ENCODE measurements at regions not wholly inside any gene's neighbourhood (a gene's known extent, or its start where the extent isn't known, plus 50 kb on each side); places are given as distances from the start of the nearest gene placed in this dataset.
A peak's percentile ranks its signal among the peaks of the same experiment; 100 is the strongest.

GRCh38 chr9:7976167-7976755, 176.7 kb upstream of the DMAC1 start:
- peak overlapping the region; percentile 51 for H3K4me3 Mint-ChIP-seq
- Histone ChIP-seq H3K27me3 (ENCODE audit: control insufficient read depth, insufficient read depth, low read length) (no peaks in the 10 kb centered on the region), H3K4me1 (ENCODE audit: control insufficient read depth, insufficient read depth, low read length) (peaks cover 41% of the 10 kb centered on the region), H3K9me3 (ENCODE audit: control insufficient read depth, insufficient read depth, low read length) (no peaks in the 10 kb centered on the region), H3K4me3 (ENCODE audit: low read length) (no peak overlapping the region), H3K27ac (ENCODE audit: low read length) (peak overlapping the region; percentile 80), H3K36me3 (ENCODE audit: control insufficient read depth, insufficient read depth, low read length) (no peaks in the 10 kb centered on the region)
- H3K27ac Mint-ChIP-seq = peak overlapping the region; percentile 80 to 81
- ATAC-seq = peak; percentile 90 to 98 (median 95)
- no peaks in the 10 kb centered on the region for H3K36me3 Mint-ChIP-seq
- no peaks in the 10 kb centered on the region for H3K9me3 Mint-ChIP-seq
- WGBS (ENCODE audit: insufficient coverage) = 0% methylated on average over 1 of the region's 4 CpGs
- no peak for TF ChIP-seq CTCF (IDR thresholded peaks at IDR 0.05)
- DNase-seq = peak; percentile 44 to 91
- peaks cover 58 to 66% of the 10 kb centered on the region in 2 donors for H3K4me1 Mint-ChIP-seq
- H3K27me3 Mint-ChIP-seq (ENCODE audit: low read depth in 2 of 2) = peaks cover 6 to 7% of the 10 kb centered on the region in 2 donors
- intact Hi-C loops (cut with micrococcal nuclease) = loop anchor here (1.0 to 5.0 kb wide), 5 partner anchors 86 to 854 kb away; partner anchors contain the start of gene DMAC1

- Mint-ChIP-seq H3K4me3 (peak overlapping the region; percentile 52), H3K27me3 (ENCODE audit: low read depth in 2 of 2) (peaks cover 0 to 3% of the 10 kb centered on the region in 2 donors), H3K4me1 (peaks cover 52 to 57% of the 10 kb centered on the region in 2 donors), H3K27ac (peak overlapping the region; percentile 30 to 81), H3K36me3 (no peaks in the 10 kb centered on the region), H3K9me3 (no peaks in the 10 kb centered on the region)
- no peak for TF ChIP-seq CTCF (IDR thresholded peaks at IDR 0.05)
- Histone ChIP-seq H3K27ac (ENCODE audit: low read length) (peak overlapping the region; percentile 56), H3K9me3 (ENCODE audit: control insufficient read depth, insufficient read depth, low read length) (no peaks in the 10 kb centered on the region), H3K4me3 (ENCODE audit: low read length) (no peak overlapping the region), H3K4me1 (ENCODE audit: control insufficient read depth, insufficient read depth, low read length) (peaks cover 35% of the 10 kb centered on the region), H3K27me3 (ENCODE audit: control insufficient read depth, insufficient read depth, low read length) (no peaks in the 10 kb centered on the region), H3K36me3 (ENCODE audit: control insufficient read depth, insufficient read depth, low read length) (no peaks in the 10 kb centered on the region)
- intact Hi-C loops (cut with micrococcal nuclease) = loop anchor here (5.0 kb wide), 3 partner anchors 87 to 853 kb away; partner anchors contain the start of gene DMAC1
- ATAC-seq (no peak), DNase-seq (peak in 1 of 2 donors; percentile 7)
- 85% methylated on average over 3 of the region's 5 CpGs for WGBS (ENCODE audit: insufficient coverage)
These were observed 175.8 kb upstream of the DMAC1 start for GRCh38 chr9:7975336-7975735.

- DNase-seq (peak in 1 of 2 donors; percentile 45), ATAC-seq (no peak)
- H3K36me3 Mint-ChIP-seq = no peaks in the 10 kb centered on the region
- H3K4me3 Mint-ChIP-seq = peak overlapping the region; percentile 52
- peaks cover 52 to 57% of the 10 kb centered on the region in 2 donors for H3K4me1 Mint-ChIP-seq
- no peaks in the 10 kb centered on the region for H3K9me3 ChIP-seq (ENCODE audit: control insufficient read depth, insufficient read depth, low read length)
- no peak overlapping the region for H3K4me3 ChIP-seq (ENCODE audit: low read length)
- peak overlapping the region; percentile 56 for H3K27ac ChIP-seq (ENCODE audit: low read length)
- peaks cover 0 to 3% of the 10 kb centered on the region in 2 donors for H3K27me3 Mint-ChIP-seq (ENCODE audit: low read depth in 2 of 2)
- WGBS (ENCODE audit: insufficient coverage) = 10% methylated on average over 5 of the region's 5 CpGs
- H3K27ac Mint-ChIP-seq = peak overlapping the region; percentile 30 to 81
- no peaks in the 10 kb centered on the region for H3K27me3 ChIP-seq (ENCODE audit: control insufficient read depth, insufficient read depth, low read length)
- H3K4me1 ChIP-seq (ENCODE audit: control insufficient read depth, insufficient read depth, low read length) = peaks cover 35% of the 10 kb centered on the region
- intact Hi-C loops (cut with micrococcal nuclease) = no loop called here
- TF ChIP-seq CTCF (IDR thresholded peaks at IDR 0.05) = no peak
- H3K9me3 Mint-ChIP-seq = no peaks in the 10 kb centered on the region
- H3K36me3 ChIP-seq (ENCODE audit: control insufficient read depth, insufficient read depth, low read length) = no peaks in the 10 kb centered on the region
These were observed 174.9 kb upstream of the DMAC1 start for GRCh38 chr9:7974335-7974960.
